IMR-90 (cell line): ENCODE measurements at regions not wholly inside any gene's neighbourhood (a gene's known extent, or its start where the extent isn't known, plus 50 kb on each side); places are given as distances from the start of the nearest gene placed in this dataset.

Experiments
- ATAC-seq: fragments of 200-7000 bp; cut with Tn5 transposase; 2 replicates; pipeline ENCODE4 v1.9.1; 2020; ENCODE audit warnings: low read depth, mild to moderate bottlenecking, moderate library complexity
- BruUV-seq: library from RNA; stranded (reverse); fragments of 400-500 nt; replicated peaks from 2 replicates; lab custom pipeline; 2021; lab: Mats Ljungman, UMichigan
- CTCF ChIA-PET: fragments of 300-600 bp; formaldehyde crosslinking; extraction: SDS; loops from one replicate; lab custom pipeline; 2021; ENCODE audit warnings: antibody characterized with exemption; lab: Yijun Ruan, JAX
- POLR2A ChIA-PET: fragments of 300-600 bp; sonication (Branson Sonifier 250); formaldehyde crosslinking; loops from one replicate; lab custom pipeline; 2022; ENCODE audit warnings: antibody characterized with exemption; ENCODE audit not compliant: unreplicated experiment; lab: Charles Lee
- DNase-seq: peaks from one replicate; pipeline ENCODE4 v3.0.0; 2013
- H2AFZ ChIP-seq: replicated peaks from 2 replicates; pipeline ENCODE3; 2013; ENCODE audit warnings: low read length, mild to moderate bottlenecking; ENCODE audit not compliant: poor library complexity
- H2AK5ac ChIP-seq: 2 replicates; pipeline ENCODE4 v1.6.1; 2013; ENCODE audit warnings: low read depth, low read length, inconsistent platforms
- H2AK9ac ChIP-seq: replicated peaks from 2 replicates; pipeline ENCODE3; 2013; ENCODE audit warnings: mild to moderate bottlenecking, low read depth, low read length, moderate library complexity; ENCODE audit not compliant: poor library complexity
- H2BK120ac ChIP-seq: 2 replicates; pipeline ENCODE4 v1.6.1; 2013; ENCODE audit warnings: low read depth, low read length, inconsistent platforms
- H2BK15ac ChIP-seq: 3 replicates; pipeline ENCODE4 v1.6.1; 2013; ENCODE audit warnings: low read depth, low read length, inconsistent platforms
- H2BK20ac ChIP-seq: 2 replicates; pipeline ENCODE4 v1.6.1; 2013; ENCODE audit warnings: low read depth, mild to moderate bottlenecking, inconsistent platforms, low read length, moderate library complexity
- H2BK5ac ChIP-seq: 2 replicates; pipeline ENCODE4 v1.6.1; 2013; ENCODE audit warnings: mild to moderate bottlenecking, low read depth, low read length, inconsistent platforms; ENCODE audit not compliant: poor library complexity, severe bottlenecking
- H3K14ac ChIP-seq: replicated peaks from 2 replicates; pipeline ENCODE4 v1.6.1; 2013; ENCODE audit warnings: low read depth, low read length, inconsistent platforms
- H3K18ac ChIP-seq: 2 replicates; pipeline ENCODE4 v1.6.1; 2013; ENCODE audit warnings: low read depth, low read length, control low read depth
- H3K23ac ChIP-seq: 2 replicates; pipeline ENCODE4 v1.6.1; 2013; ENCODE audit warnings: low read depth, low read length, inconsistent platforms
- H3K27ac ChIP-seq: 2 replicates; pipeline ENCODE4 v1.5.1; 2013; ENCODE audit warnings: mild to moderate bottlenecking, control low read depth, low read length; ENCODE audit not compliant: insufficient read depth
- H3K27me3 ChIP-seq: 2 replicates; pipeline ENCODE4 v1.6.1; 2013; ENCODE audit warnings: low read length; ENCODE audit not compliant: control insufficient read depth, insufficient read depth
- H3K36me3 ChIP-seq: 2 replicates; pipeline ENCODE4 v1.6.1; 2013; ENCODE audit warnings: low read length, mixed read lengths; ENCODE audit not compliant: control insufficient read depth, insufficient read depth
- H3K4ac ChIP-seq: 2 replicates; pipeline ENCODE4 v1.6.1; 2013; ENCODE audit warnings: low read depth, low read length, inconsistent platforms
- H3K4me1 ChIP-seq: 2 replicates; pipeline ENCODE4 v1.6.1; 2013; ENCODE audit warnings: low read length, mixed read lengths; ENCODE audit not compliant: control insufficient read depth, insufficient read depth
- H3K4me2 ChIP-seq: 2 replicates; pipeline ENCODE4 v1.6.1; 2013; ENCODE audit warnings: low read depth, mild to moderate bottlenecking, control low read depth, low read length, moderate library complexity
- H3K4me3 ChIP-seq: 2 replicates; pipeline ENCODE4 v1.5.1; 2013; ENCODE audit warnings: low read depth, mild to moderate bottlenecking, control low read depth, low read length, moderate library complexity; ENCODE audit not compliant: insufficient read depth
- H3K56ac ChIP-seq: 2 replicates; pipeline ENCODE4 v1.6.1; 2013; ENCODE audit warnings: low read length, inconsistent platforms; ENCODE audit not compliant: insufficient read depth; ENCODE audit errors: extremely low read depth
- H3K79me1 ChIP-seq, 2 experiments: 2 replicates each; pipeline ENCODE4 v1.6.1; 2013; ENCODE audit warnings: low read length in 2 of 2, inconsistent platforms in 1 of 2, low read depth in 1 of 2
- H3K9ac ChIP-seq: 2 replicates; pipeline ENCODE4 v1.6.1; 2013; ENCODE audit warnings: low read depth, low read length, control low read depth
- H3K9me1 ChIP-seq: 2 replicates; pipeline ENCODE4 v1.6.1; 2013; ENCODE audit warnings: low read length, inconsistent platforms; ENCODE audit not compliant: insufficient read depth
- H3K9me3 ChIP-seq: 2 replicates; pipeline ENCODE4 v1.6.1; 2013; ENCODE audit warnings: low read length; ENCODE audit not compliant: control insufficient read depth, insufficient read depth
- H4K20me1 ChIP-seq: 2 replicates; pipeline ENCODE4 v1.6.1; 2013; ENCODE audit warnings: low read length, inconsistent platforms; ENCODE audit not compliant: insufficient read depth
- H4K5ac ChIP-seq: 2 replicates; pipeline ENCODE4 v1.6.1; 2013; ENCODE audit warnings: mild to moderate bottlenecking, low read depth, low read length, control low read depth
- H4K8ac ChIP-seq, 2 experiments: 2 replicates each; pipeline ENCODE4 v1.6.1; 2013; ENCODE audit warnings: low read depth in 2 of 2, low read length in 2 of 2, control low read depth in 1 of 2, inconsistent platforms in 1 of 2
- H4K91ac ChIP-seq: 2 replicates; pipeline ENCODE4 v1.6.1; 2013; ENCODE audit warnings: low read depth, low read length, inconsistent platforms; ENCODE audit not compliant: insufficient read depth
- BHLHE40 ChIP-seq: fragments of 150-350 bp; IDR thresholded peaks from 2 replicates; pipeline ENCODE4 v1.6.1; 2016; ENCODE audit warnings: mild to moderate bottlenecking, low read depth, low read length
- CEBPB ChIP-seq: IDR thresholded peaks from 2 replicates; pipeline ENCODE4 v1.6.1; 2012; ENCODE audit warnings: low read depth, low read length, improper control_type of control experiment
- CHD1 ChIP-seq: IDR thresholded peaks from 2 replicates; pipeline ENCODE4 v1.6.1; 2012; ENCODE audit warnings: low read depth, low read length, improper control_type of control experiment
- CTCF ChIP-seq: conservative IDR thresholded peaks from 2 replicates; pipeline ENCODE4 v1.5.1; 2012; ENCODE audit warnings: mild to moderate bottlenecking, low read depth, low read length, improper control_type of control experiment
- ELK1 ChIP-seq: fragments of 150-350 bp; IDR thresholded peaks from 2 replicates; pipeline ENCODE4 v1.6.1; 2016; ENCODE audit warnings: low read depth, mild to moderate bottlenecking, low read length, moderate library complexity, borderline replicate concordance
- FOS ChIP-seq: fragments of 150-350 bp; IDR thresholded peaks from 2 replicates; pipeline ENCODE4 v1.6.1; 2016; ENCODE audit warnings: low read depth, low read length
- MAZ ChIP-seq: IDR thresholded peaks from 2 replicates; pipeline ENCODE4 v1.6.1; 2012; ENCODE audit warnings: low read depth, mild to moderate bottlenecking, low read length, improper control_type of control experiment, moderate library complexity, borderline replicate concordance
- MXI1 ChIP-seq: IDR thresholded peaks from 2 replicates; pipeline ENCODE4 v1.6.1; 2012; ENCODE audit warnings: low read depth, mild to moderate bottlenecking, low read length, moderate library complexity, borderline replicate concordance
- NFE2L2 ChIP-seq: fragments of 150-350 bp; IDR thresholded peaks from 2 replicates; pipeline ENCODE4 v1.6.1; 2016; ENCODE audit warnings: low read depth, mild to moderate bottlenecking, low read length
- POLR2A ChIP-seq: IDR thresholded peaks from 2 replicates; pipeline ENCODE4 v1.6.1; 2012; ENCODE audit warnings: mild to moderate bottlenecking, low read depth, low read length
- RAD21 ChIP-seq: IDR thresholded peaks from 2 replicates; pipeline ENCODE4 v1.6.1; 2012; ENCODE audit warnings: low read length, improper control_type of control experiment
- RCOR1 ChIP-seq: IDR thresholded peaks from 2 replicates; pipeline ENCODE4 v1.6.1; 2012; ENCODE audit warnings: mild to moderate bottlenecking, low read length, improper control_type of control experiment; ENCODE audit not compliant: insufficient replicate concordance
- RFX5 ChIP-seq: IDR thresholded peaks from 2 replicates; pipeline ENCODE4 v1.8.0; 2012; ENCODE audit warnings: low read depth, mild to moderate bottlenecking, low read length, moderate library complexity
- SMC3 ChIP-seq: fragments of 150-350 bp; IDR thresholded peaks from 2 replicates; pipeline ENCODE4 v1.6.1; 2016; ENCODE audit warnings: low read depth, mild to moderate bottlenecking, antibody characterized with exemption, low read length, moderate library complexity
- USF2 ChIP-seq: fragments of 150-350 bp; IDR thresholded peaks from 2 replicates; pipeline ENCODE4 v1.6.1; 2017; ENCODE audit warnings: mild to moderate bottlenecking, antibody characterized with exemption, low read length, low read depth
- WGBS, 2 experiments: methylation state at CpG; one replicate each; pipeline versions ENCODE4 v1.1.5 to v1.1.7; 2013; ENCODE audit warnings: missing lambda C conversion rate in 2 of 2; ENCODE audit not compliant: insufficient read length in 1 of 2; ENCODE audit errors: extremely low coverage in 2 of 2; 5-methylcytosine and 5-hydroxymethylcytosine counted together
- dilution Hi-C: fragments of 300-500 bp; cut with HindIII; formaldehyde crosslinking; loops from one replicate; pipeline ENCODE4 v1.14.3; 2018; ENCODE audit warnings: low sequenced_read_pairs; ENCODE audit not compliant: unreplicated experiment
- in situ Hi-C: fragments of 300-500 bp; cut with MboI; formaldehyde crosslinking; loops from 3 replicates; pipeline ENCODE4 v1.14.3; 2019; ENCODE audit warnings: low sequenced_read_pairs, inconsistent platforms, mixed read lengths
- intact Hi-C: fragments of 100-400 bp; cut with micrococcal nuclease; formaldehyde crosslinking; loops from 2 replicates; pipeline ENCODE4 v1.10.0; 2022

DNA sequence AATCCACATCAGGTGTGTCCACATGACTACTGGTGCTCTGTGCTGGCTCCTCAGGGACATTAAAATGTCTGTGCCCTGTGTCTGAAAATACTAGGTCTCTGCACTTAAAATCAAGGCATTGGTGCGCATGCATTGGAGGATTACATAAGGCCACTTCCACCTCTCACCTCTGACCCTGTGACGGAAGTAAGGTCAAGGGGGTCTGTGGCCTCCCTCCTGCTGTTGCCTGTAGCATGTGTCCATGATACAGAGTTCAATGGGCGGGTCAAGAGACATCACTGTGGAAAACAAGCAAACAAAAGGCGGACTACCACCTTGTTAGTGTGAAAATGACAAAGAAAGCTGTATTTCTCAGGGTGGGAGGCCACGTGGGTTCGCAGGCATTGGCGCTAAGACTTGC is 208.6 kb upstream of the PWP1 start:
- POLR2A ChIA-PET: no interaction called here

More for the DNA sequence above, 208.6 kb upstream of the PWP1 start:
- no peaks in the 10 kb centered on the region for H3K9me3 ChIP-seq
- peaks cover 7% of the 10 kb centered on the region for H3K27me3 ChIP-seq
- ATAC-seq (no peak), DNase-seq (no peak)
- CTCF ChIA-PET: interaction anchor here (1.0 kb wide), 1 partner anchor 373 kb away, joined by 3 read pairs; no protein-coding TSS in a partner anchor
- H3K14ac ChIP-seq: no peak overlapping the region
- no peak overlapping the region for H3K18ac ChIP-seq
- H3K56ac ChIP-seq: no peak overlapping the region
- no peak overlapping the region for H2AFZ ChIP-seq
- no peak overlapping the region for H3K27ac ChIP-seq
- dilution Hi-C loops: no loop called here
- no peak overlapping the region for H2AK9ac ChIP-seq
- no peak overlapping the region for H4K5ac ChIP-seq
- no peak overlapping the region for H2BK120ac ChIP-seq
- H3K23ac ChIP-seq: no peak overlapping the region
- in situ Hi-C loops: no loop called here
- no TSS peak for BruUV-seq
- no CpG with 5 or more reads among the region's 7 CpGs for WGBS, 2 experiments
- TF ChIP-seq POLR2A: no peak
- no peak for TF ChIP-seq RFX5
- TF ChIP-seq RAD21: no peak
- TF ChIP-seq CEBPB: no peak
- TF ChIP-seq RCOR1: no peak
- no peak for TF ChIP-seq NFE2L2
- TF ChIP-seq SMC3: no peak
- TF ChIP-seq ELK1: no peak
- TF ChIP-seq CTCF: no peak
- no peak for TF ChIP-seq BHLHE40
- no peak for TF ChIP-seq MAZ
- no peak for TF ChIP-seq USF2
- no peak for TF ChIP-seq CHD1
- no peak for TF ChIP-seq FOS
- no peak for TF ChIP-seq MXI1
- no peaks in the 10 kb centered on the region for H3K79me1 ChIP-seq
- H3K9ac ChIP-seq: no peak overlapping the region
- H3K4ac ChIP-seq: no peak overlapping the region
- H3K9me1 ChIP-seq: no peaks in the 10 kb centered on the region
- H4K20me1 ChIP-seq: no peaks in the 10 kb centered on the region
- H3K4me3 ChIP-seq: no peak overlapping the region
- intact Hi-C loops: no loop called here
- H2BK15ac ChIP-seq: no peak overlapping the region
- no peaks in the 10 kb centered on the region for H3K36me3 ChIP-seq
- H2BK5ac ChIP-seq: no peak overlapping the region
- no peak overlapping the region for H4K8ac ChIP-seq
- H4K91ac ChIP-seq: no peak overlapping the region
- H2BK20ac ChIP-seq: no peak overlapping the region
- no peak overlapping the region for H2AK5ac ChIP-seq
- no peak overlapping the region for H3K4me2 ChIP-seq
- no peaks in the 10 kb centered on the region for H3K4me1 ChIP-seq
